ENCODE measurements at regions not wholly inside any gene's neighbourhood (a gene's known extent, or its start where the extent isn't known, plus 50 kb on each side); places are given as distances from the start of the nearest gene placed in this dataset.
"Not testable (repeated sequence)": the region's sequence is repeated elsewhere in the genome, so short reads cannot be mapped to it uniquely, and the experiment has no call there.

GRCh38 chr10:31188792-31189406, 130.1 kb upstream of the ZEB1 start:
- DNase-seq = no peak

GRCh38 chr10:31190488-31190887, 128.5 kb upstream of the ZEB1 start:
- DNase-seq = no peak

GRCh38 chr10:31192475-31192874, 126.5 kb upstream of the ZEB1 start:
- DNase-seq = no peak

- no peak for DNase-seq
Measured at GRCh38 chr10:31194986-31195385, 124.0 kb upstream of the ZEB1 start.

GRCh38 chr10:31197886-31198285, 121.1 kb upstream of the ZEB1 start:
- DNase-seq = no peak

GRCh38 chr10:31204090-31204489, 114.9 kb upstream of the ZEB1 start:
- DNase-seq = no peak

GRCh38 chr10:31207636-31208035, 111.4 kb upstream of the ZEB1 start:
- no peak for DNase-seq

GRCh38 chr10:31209478-31209877, 109.5 kb upstream of the ZEB1 start:
- DNase-seq = no peak

GRCh38 chr10:31210190-31210589, 108.8 kb upstream of the ZEB1 start:
- no peak for DNase-seq

GRCh38 chr10:31213959-31214358, 105.1 kb upstream of the ZEB1 start:
- no peak for DNase-seq

GRCh38 chr10:31215052-31215451, 104.0 kb upstream of the ZEB1 start:
- DNase-seq = no peak

GRCh38 chr10:31219306-31219705, 99.7 kb upstream of the ZEB1 start:
- no peak for DNase-seq

GRCh38 chr10:31228780-31229179, 90.2 kb upstream of the ZEB1 start:
- not testable (repeated sequence) for DNase-seq

- no peak for DNase-seq
Measured at GRCh38 chr10:31239961-31240360, 79.1 kb upstream of the ZEB1 start.

GRCh38 chr10:31242902-31243301, 76.1 kb upstream of the ZEB1 start:
- no peak for DNase-seq

- DNase-seq = not testable (repeated sequence)
Measured at GRCh38 chr10:31251118-31251517, 67.9 kb upstream of the ZEB1 start.

- no peak for DNase-seq
Measured at GRCh38 chr10:31253237-31253636, 65.8 kb upstream of the ZEB1 start.

- DNase-seq = no peak
Measured at GRCh38 chr10:31261511-31262311, 57.3 kb upstream of the ZEB1 start.

- no peak for DNase-seq
Measured at GRCh38 chr10:31262672-31263071, 56.3 kb upstream of the ZEB1 start.

GRCh38 chr10:31263903-31264302, 55.1 kb upstream of the ZEB1 start:
- DNase-seq = no peak

GRCh38 chr10:31268444-31269303, 50.3 kb upstream of the ZEB1 start:
- DNase-seq = no peak

All from retina (tissue), 1 donor.